H1 (cell line): ENCODE measurements at regions not wholly inside any gene's neighbourhood (a gene's known extent, or its start where the extent isn't known, plus 50 kb on each side); places are given as distances from the start of the nearest gene placed in this dataset.

Experiments used
- TAF1 ChIP-seq: IDR thresholded peaks from 2 replicates; pipeline ENCODE4 v1.6.1; 2011; ENCODE audit warnings: mild to moderate bottlenecking, low read depth, low read length
- TF ChIP-seq, protein P1 (sequence below), 3 experiments: IDR thresholded peaks; 1 replicate in 2 of 3; 2 replicates in 1 of 3; pipeline versions ENCODE4 v1.5.1 to v1.6.1; 2011; ENCODE audit warnings: low read length in 3 of 3, mild to moderate bottlenecking in 3 of 3, inconsistent platforms in 2 of 3, low read depth in 1 of 3, moderate library complexity in 1 of 3; ENCODE audit not compliant: insufficient read depth in 1 of 3; ENCODE audit errors: control extremely low read depth in 1 of 3

DNA sequence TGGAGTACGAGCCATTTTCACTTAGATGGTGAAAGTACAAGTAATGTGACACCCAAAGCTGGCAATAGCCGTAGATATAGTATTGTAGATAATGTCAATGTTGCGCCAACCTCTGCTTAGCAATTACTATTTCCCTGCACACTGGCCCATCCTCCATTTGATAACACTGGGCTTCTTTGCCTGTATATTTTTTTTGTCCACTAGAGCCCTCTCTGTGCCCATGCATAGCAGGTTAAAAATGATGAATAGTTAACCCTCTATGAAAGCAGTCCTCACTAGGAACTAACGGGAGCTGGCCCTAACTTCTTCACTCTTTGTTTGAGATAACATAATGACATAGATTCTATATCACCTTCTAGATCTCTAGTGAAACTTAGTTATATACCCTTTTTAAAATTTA, 416.8 kb downstream of the TUSC1 start:
- TF ChIP-seq, protein P1, sequence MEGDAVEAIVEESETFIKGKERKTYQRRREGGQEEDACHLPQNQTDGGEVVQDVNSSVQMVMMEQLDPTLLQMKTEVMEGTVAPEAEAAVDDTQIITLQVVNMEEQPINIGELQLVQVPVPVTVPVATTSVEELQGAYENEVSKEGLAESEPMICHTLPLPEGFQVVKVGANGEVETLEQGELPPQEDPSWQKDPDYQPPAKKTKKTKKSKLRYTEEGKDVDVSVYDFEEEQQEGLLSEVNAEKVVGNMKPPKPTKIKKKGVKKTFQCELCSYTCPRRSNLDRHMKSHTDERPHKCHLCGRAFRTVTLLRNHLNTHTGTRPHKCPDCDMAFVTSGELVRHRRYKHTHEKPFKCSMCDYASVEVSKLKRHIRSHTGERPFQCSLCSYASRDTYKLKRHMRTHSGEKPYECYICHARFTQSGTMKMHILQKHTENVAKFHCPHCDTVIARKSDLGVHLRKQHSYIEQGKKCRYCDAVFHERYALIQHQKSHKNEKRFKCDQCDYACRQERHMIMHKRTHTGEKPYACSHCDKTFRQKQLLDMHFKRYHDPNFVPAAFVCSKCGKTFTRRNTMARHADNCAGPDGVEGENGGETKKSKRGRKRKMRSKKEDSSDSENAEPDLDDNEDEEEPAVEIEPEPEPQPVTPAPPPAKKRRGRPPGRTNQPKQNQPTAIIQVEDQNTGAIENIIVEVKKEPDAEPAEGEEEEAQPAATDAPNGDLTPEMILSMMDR (IDR thresholded peaks at IDR 0.05; ENCODE audit: control extremely low read depth in 1 of 3, insufficient read depth in 1 of 3, low read depth in 1 of 3, low read length in 3 of 3), result no peak
- TF ChIP-seq TAF1, result no peak
